GM12872 (cell line): ENCODE measurements at regions not wholly inside any gene's neighbourhood (a gene's known extent, or its start where the extent isn't known, plus 50 kb on each side); places are given as distances from the start of the nearest gene placed in this dataset.

Experiments used
- CTCF ChIP-seq: IDR thresholded peaks from 3 replicates; pipeline ENCODE4 v1.5.1; 2011; ENCODE audit warnings: low read depth, mild to moderate bottlenecking, low read length, moderate library complexity; ENCODE audit not compliant: insufficient read depth

GRCh38 chr3:159934216-159934615 lies 54.4 kb upstream of the IL12A start:
- no peak for TF ChIP-seq CTCF

DNA sequence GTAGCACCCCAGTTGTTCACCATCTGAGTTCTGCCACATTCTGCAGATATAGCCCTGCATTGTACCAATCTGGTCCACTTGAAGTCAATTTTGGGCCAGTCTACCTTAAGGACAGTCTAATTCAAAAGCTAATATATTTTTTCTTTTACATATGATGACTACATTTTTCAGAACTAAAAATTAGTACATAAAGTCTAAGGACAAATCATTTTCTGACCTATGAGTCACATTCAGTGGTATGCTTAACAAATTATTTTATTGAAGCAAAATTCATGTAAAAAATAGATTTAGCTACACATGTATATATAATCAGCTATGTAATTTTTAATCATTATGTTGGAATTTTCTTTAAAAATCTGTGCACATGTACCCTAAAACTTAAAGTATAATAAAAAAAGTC lies 52.1 kb upstream of the IL12A start:
- TF ChIP-seq CTCF, result no peak

DNA sequence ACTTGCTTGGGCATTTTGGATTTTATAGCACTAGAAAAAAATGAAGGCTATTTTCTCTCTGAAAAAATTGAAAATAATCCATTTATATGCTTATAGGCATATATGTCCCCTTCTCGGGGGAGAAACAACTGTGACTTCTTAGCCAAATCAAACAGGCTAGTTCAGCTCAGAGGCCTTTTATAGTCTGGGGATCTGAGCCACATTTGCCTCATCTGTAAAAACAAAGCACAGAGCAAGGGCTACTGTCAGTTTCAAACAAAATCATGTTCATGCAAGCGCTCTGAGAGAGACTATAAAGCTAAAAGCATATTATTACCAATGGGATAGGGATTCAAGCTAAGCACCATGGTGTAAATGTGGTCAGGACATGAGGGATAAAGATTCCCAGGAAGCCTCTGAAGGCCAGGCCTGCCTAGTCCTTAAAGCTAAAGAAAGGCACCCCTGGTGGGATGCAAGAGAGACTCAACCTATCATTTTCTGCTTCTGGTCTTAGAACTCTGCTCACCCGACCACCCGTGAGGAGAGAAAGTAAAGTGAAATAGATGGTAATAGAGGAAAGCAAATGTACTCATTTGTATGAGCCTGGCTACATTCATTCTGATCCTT lies 51.0 kb upstream of the IL12A start:
- no peak for TF ChIP-seq CTCF

- no peak for TF ChIP-seq CTCF
These were observed 49.9 kb upstream of the IL12A start for GRCh38 chr3:159938714-159939113.
